ENCODE measurements at regions not wholly inside any gene's neighbourhood (a gene's known extent, or its start where the extent isn't known, plus 50 kb on each side); places are given as distances from the start of the nearest gene placed in this dataset.

GRCh38 chr4:63379750-63380522 is 1029.3 kb downstream of the TECRL start:
- no peaks in the 10 kb centered on the region for H3K27me3 ChIP-seq
- no peak overlapping the region for H3K4me3 ChIP-seq
- WGBS, 2 donors = 85 to 88% methylated on average over 6 to 8 of the region's 8 CpGs
- intact Hi-C loops (cut with DNase I; ENCODE audit: low total_unique reads) = no loop called here
- H3K36me3 ChIP-seq (ENCODE audit: low read depth, missing control alignments) = no peaks in the 10 kb centered on the region
- no peak overlapping the region for H3K27ac ChIP-seq
- DNase-seq = no peak
- H3K9me3 ChIP-seq = no peaks in the 10 kb centered on the region
- H3K4me1 ChIP-seq = no peaks in the 10 kb centered on the region
- no peak for TF ChIP-seq POLR2A (IDR thresholded peaks at IDR 0.05)
- no peak for TF ChIP-seq CTCF (IDR thresholded peaks at IDR 0.05)

- intact Hi-C loops (cut with DNase I; ENCODE audit: low total_unique reads) = no loop called here
- no peaks in the 10 kb centered on the region for H3K9me3 ChIP-seq
Measured at GRCh38 chr4:63371001-63371400, 1038.2 kb downstream of the TECRL start.

GRCh38 chr4:63361628-63362027 is 1047.6 kb downstream of the TECRL start:
- Histone ChIP-seq H3K9me3 (no peaks in the 10 kb centered on the region), H3K4me3 (no peak overlapping the region), H3K4me1 (no peaks in the 10 kb centered on the region), H3K27ac (no peak overlapping the region), H3K36me3 (ENCODE audit: low read depth, missing control alignments) (no peaks in the 10 kb centered on the region), H3K27me3 (no peaks in the 10 kb centered on the region)
- no peak for TF ChIP-seq POLR2A (IDR thresholded peaks at IDR 0.05)
- no peak for TF ChIP-seq CTCF (IDR thresholded peaks at IDR 0.05)
- intact Hi-C loops (cut with DNase I; ENCODE audit: low total_unique reads) = no loop called here
- DNase-seq = no peak
- WGBS, 2 donors = 97% methylated on average over 2 of the region's 2 CpGs

More at GRCh38 chr4:63371001-63371400, 1038.2 kb downstream of the TECRL start:
- no peak overlapping the region for H3K27ac ChIP-seq
- H3K36me3 ChIP-seq (ENCODE audit: low read depth, missing control alignments) = no peaks in the 10 kb centered on the region
- H3K4me3 ChIP-seq = no peak overlapping the region
- no peaks in the 10 kb centered on the region for H3K27me3 ChIP-seq
- H3K4me1 ChIP-seq = no peaks in the 10 kb centered on the region
- no peak for TF ChIP-seq POLR2A (IDR thresholded peaks at IDR 0.05)
- no peak for TF ChIP-seq CTCF (IDR thresholded peaks at IDR 0.05)
- DNase-seq = no peak

- H3K27ac ChIP-seq = no peak overlapping the region
- DNase-seq = no peak
- no peak overlapping the region for H3K4me3 ChIP-seq
- WGBS, 2 donors = 79 to 91% methylated on average over 3 of the region's 3 CpGs
- H3K4me1 ChIP-seq = no peaks in the 10 kb centered on the region
- no peaks in the 10 kb centered on the region for H3K36me3 ChIP-seq (ENCODE audit: low read depth, missing control alignments)
- intact Hi-C loops (cut with DNase I; ENCODE audit: low total_unique reads) = no loop called here
- H3K9me3 ChIP-seq = no peaks in the 10 kb centered on the region
- no peaks in the 10 kb centered on the region for H3K27me3 ChIP-seq
- TF ChIP-seq POLR2A (IDR thresholded peaks at IDR 0.05) (no peak), CTCF (IDR thresholded peaks at IDR 0.05) (no peak)
Measured at GRCh38 chr4:63361066-63361465, 1048.2 kb downstream of the TECRL start.

- Histone ChIP-seq H3K36me3 (ENCODE audit: low read depth, missing control alignments) (no peaks in the 10 kb centered on the region), H3K27me3 (no peaks in the 10 kb centered on the region), H3K4me3 (peak overlapping the region in 1 of 2 donors; percentile 51), H3K4me1 (no peaks in the 10 kb centered on the region), H3K9me3 (no peaks in the 10 kb centered on the region), H3K27ac (no peak overlapping the region)
- no peak for TF ChIP-seq CTCF (IDR thresholded peaks at IDR 0.05)
- TF ChIP-seq POLR2A (IDR thresholded peaks at IDR 0.05) = no peak
- intact Hi-C loops (cut with DNase I; ENCODE audit: low total_unique reads) = no loop called here
- DNase-seq = peak; percentile 18
- 67 to 95% methylated on average over 4 to 21 of the region's 21 CpGs for WGBS, 2 donors
Measured at GRCh38 chr4:63349674-63350025, 1059.6 kb downstream of the TECRL start.

Measured in testis (tissue), 2 donors.